SU-DHL-6 (cell line): ENCODE measurements at regions not wholly inside any gene's neighbourhood (a gene's known extent, or its start where the extent isn't known, plus 50 kb on each side); places are given as distances from the start of the nearest gene placed in this dataset.

Experiments used
- H2AFZ ChIP-seq: fragments of 200-600 bp; sonication (generic); 2 replicates; pipeline ENCODE4 v1.6.1; 2014; ENCODE audit warnings: low read depth, mild to moderate bottlenecking, moderate library complexity, mixed read lengths, antibody characterized with exemption, low read length; ENCODE audit not compliant: severe bottlenecking
- H3F3A ChIP-seq: fragments of 200-600 bp; shearing (Covaris generic); 2 replicates; pipeline ENCODE4 v1.6.0; 2016; ENCODE audit warnings: antibody characterized with exemption, mild to moderate bottlenecking; ENCODE audit not compliant: insufficient read depth
- H3K27ac ChIP-seq: fragments of 200-600 bp; sonication (generic); 2 replicates; pipeline ENCODE4 v1.5.1; 2016; ENCODE audit warnings: low read depth, mild to moderate bottlenecking, low read length, moderate library complexity, mixed read lengths
- H3K27me3 ChIP-seq: fragments of 200-600 bp; sonication (generic), shearing (Covaris generic); 2 replicates; pipeline ENCODE4 v1.6.0; 2014; ENCODE audit warnings: mild to moderate bottlenecking, low read length
- H3K36me3 ChIP-seq: fragments of 200-600 bp; sonication (generic); 2 replicates; pipeline ENCODE4 v1.6.1; 2014; ENCODE audit warnings: mild to moderate bottlenecking, low read length, mixed read lengths
- H3K4me2 ChIP-seq: fragments of 300-600, 200-600 bp; shearing (Covaris generic), sonication (generic); 2 replicates; pipeline ENCODE4 v1.6.0; 2014; ENCODE audit warnings: low read length, low read depth, mild to moderate bottlenecking; ENCODE audit not compliant: poor library complexity, severe bottlenecking
- H3K4me3 ChIP-seq: fragments of 200-600 bp; sonication (generic); 2 replicates; pipeline ENCODE4 v1.5.1; 2014; ENCODE audit warnings: antibody characterized with exemption, low read length, mild to moderate bottlenecking, mixed read lengths; ENCODE audit not compliant: insufficient read depth, poor library complexity, severe bottlenecking
- H3K79me2 ChIP-seq: fragments of 200-600 bp; sonication (generic); 2 replicates; pipeline ENCODE4 v1.6.1; 2014; ENCODE audit warnings: mild to moderate bottlenecking, low read length, moderate library complexity; ENCODE audit not compliant: insufficient read depth
- H3K9ac ChIP-seq: fragments of 200-600 bp; sonication (generic); 2 replicates; pipeline ENCODE4 v1.7.0; 2014; ENCODE audit warnings: mild to moderate bottlenecking, low read length
- H3K9me2 ChIP-seq: fragments of 200-600 bp; sonication (generic); replicated peaks from 2 replicates; pipeline ENCODE4 v1.6.1; 2014; ENCODE audit warnings: low read length; ENCODE audit not compliant: insufficient read depth
- H3K9me3 ChIP-seq: fragments of 200-600 bp; sonication (generic); 2 replicates; pipeline ENCODE4 v1.6.1; 2014; ENCODE audit warnings: low read length, mixed read lengths; ENCODE audit not compliant: insufficient read depth
- H4K20me1 ChIP-seq: fragments of 200-600 bp; sonication (generic); 2 replicates; pipeline ENCODE4 v1.6.1; 2014; ENCODE audit warnings: low read depth, mild to moderate bottlenecking, antibody characterized with exemption, low read length, moderate library complexity, mixed read lengths
- CTCF ChIP-seq: fragments of 200-600 bp; sonication (generic); IDR thresholded peaks from one replicate; pipeline ENCODE4 v1.5.1; 2017; ENCODE audit warnings: antibody characterized with exemption, mild to moderate bottlenecking, low read length, moderate library complexity; ENCODE audit not compliant: insufficient read depth, poor library complexity, severe bottlenecking
- EZH2phosphoT487 ChIP-seq: fragments of 200-600 bp; sonication (generic), shearing (Covaris generic); conservative IDR thresholded peaks from 2 replicates; pipeline ENCODE4 v1.6.1; 2018; ENCODE audit warnings: mild to moderate bottlenecking, antibody characterized with exemption, low read length, moderate library complexity, mixed read lengths

GRCh38 chr9:27625751-27626150, 52.5 kb upstream of the C9orf72 start:
- H3K79me2 ChIP-seq: no peaks in the 10 kb centered on the region
- H3K9ac ChIP-seq: no peak overlapping the region
- no peak for TF ChIP-seq CTCF
- TF ChIP-seq EZH2phosphoT487: no peak
- H3K4me3 ChIP-seq: no peak overlapping the region
- no peaks in the 10 kb centered on the region for H3K27me3 ChIP-seq
- H3F3A ChIP-seq: no peaks in the 10 kb centered on the region
- H3K9me3 ChIP-seq: no peaks in the 10 kb centered on the region
- H3K9me2 ChIP-seq: no peaks in the 10 kb centered on the region
- no peak overlapping the region for H2AFZ ChIP-seq
- H4K20me1 ChIP-seq: no peaks in the 10 kb centered on the region
- H3K27ac ChIP-seq: no peak overlapping the region
- no peaks in the 10 kb centered on the region for H3K36me3 ChIP-seq
- no peak overlapping the region for H3K4me2 ChIP-seq

GRCh38 chr9:27626244-27627187, 53.2 kb upstream of the C9orf72 start:
- Histone ChIP-seq H3K4me2 (no peak overlapping the region), H3F3A (no peaks in the 10 kb centered on the region), H4K20me1 (no peaks in the 10 kb centered on the region), H3K9me3 (no peaks in the 10 kb centered on the region), H2AFZ (no peak overlapping the region), H3K9ac (no peak overlapping the region), H3K79me2 (no peaks in the 10 kb centered on the region), H3K27ac (no peak overlapping the region), H3K9me2 (no peaks in the 10 kb centered on the region), H3K27me3 (no peaks in the 10 kb centered on the region), H3K4me3 (no peak overlapping the region), H3K36me3 (no peaks in the 10 kb centered on the region)
- TF ChIP-seq CTCF: no peak
- TF ChIP-seq EZH2phosphoT487: no peak

GRCh38 chr9:27627188-27627564, 53.9 kb upstream of the C9orf72 start:
- Histone ChIP-seq H3K27me3 (no peaks in the 10 kb centered on the region), H3K36me3 (no peaks in the 10 kb centered on the region), H3K79me2 (no peaks in the 10 kb centered on the region), H3K9me3 (no peaks in the 10 kb centered on the region), H3K4me2 (no peak overlapping the region), H4K20me1 (no peaks in the 10 kb centered on the region), H3K9ac (no peak overlapping the region), H3F3A (no peaks in the 10 kb centered on the region), H3K4me3 (no peak overlapping the region), H2AFZ (no peak overlapping the region), H3K9me2 (no peaks in the 10 kb centered on the region), H3K27ac (no peak overlapping the region)
- TF ChIP-seq EZH2phosphoT487: no peak
- no peak for TF ChIP-seq CTCF
